MCF 10A (cell line): ENCODE measurements at regions not wholly inside any gene's neighbourhood (a gene's known extent, or its start where the extent isn't known, plus 50 kb on each side); places are given as distances from the start of the nearest gene placed in this dataset.
"Not testable (repeated sequence)": the region's sequence is repeated elsewhere in the genome, so short reads cannot be mapped to it uniquely, and the experiment has no call there.

Experiments used
- BruUV-seq: library from RNA; stranded (reverse); fragments of 400-500 nt; replicated peaks from 2 replicates; lab custom pipeline; 2021; lab: Mats Ljungman, UMichigan
- CTCF ChIA-PET: fragments of 300-600 bp; sonication (Branson Sonifier 250); formaldehyde crosslinking; extraction: SDS; loops from one replicate; lab custom pipeline; 2021; ENCODE audit warnings: antibody characterized with exemption, inconsistent platforms; lab: Yijun Ruan, JAX
- POLR2A ChIA-PET: fragments of 300-600, 350-650 bp; sonication (Branson Sonifier 250); formaldehyde crosslinking; extraction: SDS; loops from one replicate; lab custom pipeline; 2020; ENCODE audit warnings: antibody characterized with exemption, inconsistent platforms; lab: Yijun Ruan, JAX
- DNase-seq: peaks from one replicate; pipeline ENCODE4 v3.0.0-alpha.2; 2018; ENCODE audit not compliant: unreplicated experiment
- H3K27ac Mint-ChIP-seq: one replicate; pipeline ENCODE4 v1.8.0; 2022; ENCODE audit warnings: mild to moderate bottlenecking, low read depth, mixed read lengths; ENCODE audit not compliant: unreplicated experiment
- H3K27me3 Mint-ChIP-seq: one replicate; pipeline ENCODE4 v1.8.0; 2022; ENCODE audit warnings: mixed read lengths; ENCODE audit not compliant: insufficient read depth, unreplicated experiment
- H3K36me3 Mint-ChIP-seq: one replicate; pipeline ENCODE4 v1.8.0; 2022; ENCODE audit warnings: mild to moderate bottlenecking, moderate library complexity, mixed read lengths; ENCODE audit not compliant: insufficient read depth, unreplicated experiment
- H3K4me1 Mint-ChIP-seq: one replicate; pipeline ENCODE4 v1.8.0; 2022; ENCODE audit warnings: mixed read lengths; ENCODE audit not compliant: insufficient read depth, unreplicated experiment
- H3K4me3 Mint-ChIP-seq: one replicate; pipeline ENCODE4 v1.8.0; 2022; ENCODE audit warnings: mild to moderate bottlenecking, moderate library complexity, mixed read lengths; ENCODE audit not compliant: unreplicated experiment
- H3K9me3 Mint-ChIP-seq: one replicate; pipeline ENCODE4 v1.8.0; 2022; ENCODE audit warnings: mixed read lengths; ENCODE audit not compliant: unreplicated experiment
- intact Hi-C: fragments of 100-400 bp; cut with micrococcal nuclease; formaldehyde crosslinking; loops from 2 replicates; pipeline ENCODE4 v1.14.1; 2022
- TF ChIP-seq, protein P1 (sequence below): fragments of 200-600 bp; IDR thresholded peaks from one replicate; pipeline ENCODE4 v1.8.0; 2022; ENCODE audit warnings: antibody characterized with exemption, mild to moderate bottlenecking; ENCODE audit not compliant: unreplicated experiment

- TF ChIP-seq, protein P1, sequence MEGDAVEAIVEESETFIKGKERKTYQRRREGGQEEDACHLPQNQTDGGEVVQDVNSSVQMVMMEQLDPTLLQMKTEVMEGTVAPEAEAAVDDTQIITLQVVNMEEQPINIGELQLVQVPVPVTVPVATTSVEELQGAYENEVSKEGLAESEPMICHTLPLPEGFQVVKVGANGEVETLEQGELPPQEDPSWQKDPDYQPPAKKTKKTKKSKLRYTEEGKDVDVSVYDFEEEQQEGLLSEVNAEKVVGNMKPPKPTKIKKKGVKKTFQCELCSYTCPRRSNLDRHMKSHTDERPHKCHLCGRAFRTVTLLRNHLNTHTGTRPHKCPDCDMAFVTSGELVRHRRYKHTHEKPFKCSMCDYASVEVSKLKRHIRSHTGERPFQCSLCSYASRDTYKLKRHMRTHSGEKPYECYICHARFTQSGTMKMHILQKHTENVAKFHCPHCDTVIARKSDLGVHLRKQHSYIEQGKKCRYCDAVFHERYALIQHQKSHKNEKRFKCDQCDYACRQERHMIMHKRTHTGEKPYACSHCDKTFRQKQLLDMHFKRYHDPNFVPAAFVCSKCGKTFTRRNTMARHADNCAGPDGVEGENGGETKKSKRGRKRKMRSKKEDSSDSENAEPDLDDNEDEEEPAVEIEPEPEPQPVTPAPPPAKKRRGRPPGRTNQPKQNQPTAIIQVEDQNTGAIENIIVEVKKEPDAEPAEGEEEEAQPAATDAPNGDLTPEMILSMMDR, result no peak
- intact Hi-C loops, result no loop called here
- no peaks in the 10 kb centered on the region for H3K36me3 Mint-ChIP-seq
- no peak overlapping the region for H3K27ac Mint-ChIP-seq
- no peak for DNase-seq
- no peaks in the 10 kb centered on the region for H3K27me3 Mint-ChIP-seq
- H3K4me3 Mint-ChIP-seq, result no peak overlapping the region
- no peaks in the 10 kb centered on the region for H3K4me1 Mint-ChIP-seq
- ChIA-PET CTCF (no interaction called here), POLR2A (no interaction called here)
- BruUV-seq, result no TSS peak
- H3K9me3 Mint-ChIP-seq, result peaks cover 10% of the 10 kb centered on the region
Measured at GRCh38 chr12:47433876-47434275, 272.0 kb downstream of the RPAP3 start.

DNA sequence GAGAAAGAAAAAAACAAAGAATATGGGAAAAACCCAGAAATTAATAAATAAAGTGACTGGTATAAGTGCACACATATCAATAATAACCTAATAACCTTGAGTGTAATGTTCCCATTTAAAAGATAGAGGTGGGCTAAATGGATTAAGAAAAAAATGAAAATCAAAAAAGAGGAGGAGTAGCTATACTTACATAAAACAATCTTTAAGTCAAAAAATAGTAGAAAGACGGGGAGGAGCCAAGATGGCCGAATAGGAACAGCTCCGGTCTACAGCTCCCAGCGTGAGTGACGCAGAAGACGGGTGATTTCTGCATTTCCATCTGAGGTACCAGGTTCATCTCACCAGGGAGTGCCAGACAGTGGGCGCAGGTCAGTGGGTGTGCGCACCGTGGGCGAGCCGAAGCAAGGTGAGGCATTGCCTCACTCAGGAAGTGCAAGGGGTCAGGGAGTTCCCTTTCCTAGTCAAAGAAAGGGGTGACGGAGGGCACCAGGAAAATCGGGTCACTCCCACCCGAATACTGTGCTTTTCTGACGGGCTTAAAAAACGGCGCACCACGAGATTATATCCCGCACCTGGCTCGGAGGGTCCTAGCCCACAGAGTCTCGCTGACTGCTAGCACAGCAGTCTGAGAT lies 279.0 kb downstream of the RPAP3 start:
- DNase-seq, H3K27ac Mint-ChIP-seq, BruUV-seq, H3K4me3 Mint-ChIP-seq, intact Hi-C loops, POLR2A ChIA-PET, H3K4me1 Mint-ChIP-seq, H3K9me3 Mint-ChIP-seq, H3K36me3 Mint-ChIP-seq, H3K27me3 Mint-ChIP-seq: not testable (repeated sequence)
- CTCF ChIA-PET, result interaction anchor here (0.7 kb wide), 1 partner anchor 491 kb away, joined by 4 read pairs; no protein-coding TSS in a partner anchor

GRCh38 chr12:47422611-47423010 lies 283.2 kb downstream of the RPAP3 start:
- Mint-ChIP-seq H3K27ac (no peak overlapping the region), H3K9me3 (no peaks in the 10 kb centered on the region), H3K36me3 (no peaks in the 10 kb centered on the region), H3K27me3 (no peaks in the 10 kb centered on the region), H3K4me3 (no peak overlapping the region), H3K4me1 (no peaks in the 10 kb centered on the region)
- no peak for DNase-seq
- no TSS peak for BruUV-seq
- ChIA-PET POLR2A (no interaction called here), CTCF (no interaction called here)
- TF ChIP-seq, protein P1, result no peak
- intact Hi-C loops, result no loop called here

GRCh38 chr12:47419497-47419896 lies 286.3 kb downstream of the RPAP3 start:
- ChIA-PET POLR2A (interaction anchor here (0.5 kb wide), 1 partner anchor 27 kb away, joined by 5 read pairs; no protein-coding TSS in a partner anchor), CTCF (interaction anchor here (0.9 to 1.3 kb wide), 2 partner anchors 22 to 349 kb away, joined by 3 to 4 read pairs; no protein-coding TSS in a partner anchor)
- DNase-seq, result no peak
- no peaks in the 10 kb centered on the region for H3K27me3 Mint-ChIP-seq
- H3K36me3 Mint-ChIP-seq, result no peaks in the 10 kb centered on the region
- no peak overlapping the region for H3K4me3 Mint-ChIP-seq
- no peak overlapping the region for H3K27ac Mint-ChIP-seq
- intact Hi-C loops, result no loop called here
- no peaks in the 10 kb centered on the region for H3K4me1 Mint-ChIP-seq
- no peaks in the 10 kb centered on the region for H3K9me3 Mint-ChIP-seq
- no TSS peak for BruUV-seq
- TF ChIP-seq, protein P1, result no peak
